ENCODE measurements at regions not wholly inside any gene's neighbourhood (a gene's known extent, or its start where the extent isn't known, plus 50 kb on each side); places are given as distances from the start of the nearest gene placed in this dataset.

DNA sequence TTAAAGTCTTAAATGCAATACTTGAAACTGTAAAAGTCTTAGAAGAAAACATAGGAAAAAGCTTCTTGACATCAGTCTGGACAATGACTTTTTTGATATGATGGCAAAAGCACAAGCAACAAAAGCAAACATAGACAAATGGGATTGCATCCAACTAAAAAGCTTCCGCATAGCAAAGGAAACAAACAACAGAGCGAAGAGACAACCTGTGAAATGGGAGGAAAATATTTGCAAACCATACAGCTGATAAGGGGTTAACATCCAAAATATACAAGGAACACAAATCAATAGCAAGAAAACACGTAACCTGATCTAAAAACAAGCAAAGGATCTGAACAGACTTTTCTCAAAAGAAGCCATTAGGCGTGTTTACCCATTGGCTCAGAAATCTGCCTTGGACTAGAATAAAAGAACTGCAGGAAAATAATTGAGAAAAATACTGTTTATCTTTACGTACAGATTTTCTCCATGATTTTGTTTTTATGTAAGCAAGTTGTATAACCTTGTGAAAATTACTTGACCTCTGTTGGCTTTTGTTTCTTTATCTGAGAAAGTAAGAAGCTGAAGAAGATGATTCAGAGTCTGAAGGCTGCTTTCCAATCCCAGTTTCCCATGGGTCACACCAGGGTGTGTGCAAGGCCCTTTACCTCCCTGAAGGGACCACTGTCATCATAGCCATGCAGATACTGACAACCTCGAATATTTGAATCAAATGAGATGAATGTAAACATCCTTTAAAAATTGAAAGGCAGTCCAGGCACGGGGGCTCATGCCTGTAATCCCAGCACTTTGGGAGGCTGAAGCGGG lies 99.1 kb upstream of the LANCL2 start (continued):
- TF ChIP-seq RAD21 (IDR thresholded peaks at IDR 0.05; ENCODE audit: low read length) = no peak

- DNase-seq = peak; percentile 26
- no peak overlapping the region for H3K4me3 ChIP-seq (ENCODE audit: insufficient read depth, low read depth, low read length)
- no peak overlapping the region for H3K56ac ChIP-seq (ENCODE audit: extremely low read depth, insufficient read depth, low read length)
- H3K4ac ChIP-seq (ENCODE audit: low read depth, low read length) = no peak overlapping the region
- no peak overlapping the region for H4K91ac ChIP-seq (ENCODE audit: insufficient read depth, low read depth, low read length)
- WGBS, 2 experiments (ENCODE audit: extremely low coverage in 2 of 2, insufficient read length in 1 of 2) = 70% methylated on average over 5 of the region's 8 CpGs; no CpG with 5 or more reads in 1 of the 2 experiments
- H4K20me1 ChIP-seq (ENCODE audit: insufficient read depth, low read length) = no peaks in the 10 kb centered on the region
- no peak overlapping the region for H3K14ac ChIP-seq (replicated peaks; ENCODE audit: low read depth, low read length)
- ChIA-PET POLR2A (ENCODE audit: unreplicated experiment) (interaction anchor here (0.6 kb wide), 1 partner anchor 63 kb away, joined by 3 read pairs; no protein-coding TSS in a partner anchor), CTCF (interaction anchor here (0.6 to 1.9 kb wide), 4 partner anchors 16 to 497 kb away, joined by 5 to 12 read pairs (median 8); no protein-coding TSS in a partner anchor)
- H3K4me2 ChIP-seq (ENCODE audit: low read depth, low read length) = no peak overlapping the region
- H3K9ac ChIP-seq (ENCODE audit: low read depth, low read length) = no peak overlapping the region
- peaks cover 2% of the 10 kb centered on the region; the same call in 1 of the 2 replicates for H3K4me1 ChIP-seq (ENCODE audit: control insufficient read depth, insufficient read depth, low read length)
- no TSS peak for BruUV-seq (replicated peaks)
- H3K27ac ChIP-seq (ENCODE audit: insufficient read depth, low read length) = no peak overlapping the region
- H4K5ac ChIP-seq (ENCODE audit: low read depth, low read length) = no peak overlapping the region
- H2BK5ac ChIP-seq (ENCODE audit: low read depth, low read length, poor library complexity, severe bottlenecking) = no peak overlapping the region
- H2BK20ac ChIP-seq (ENCODE audit: low read depth, low read length) = no peak overlapping the region
- H2BK15ac ChIP-seq (ENCODE audit: low read depth, low read length) = no peak overlapping the region
- H2AK5ac ChIP-seq (ENCODE audit: low read depth, low read length) = no peak overlapping the region
- H3K18ac ChIP-seq (ENCODE audit: low read depth, low read length) = no peak overlapping the region
- no peak overlapping the region for H4K8ac ChIP-seq (ENCODE audit: low read depth in 2 of 2, low read length in 2 of 2)
- no peaks in the 10 kb centered on the region for H3K36me3 ChIP-seq (ENCODE audit: control insufficient read depth, insufficient read depth, low read length)
- peaks cover 60% of the 10 kb centered on the region for H3K27me3 ChIP-seq (ENCODE audit: control insufficient read depth, insufficient read depth, low read length)
- no peaks in the 10 kb centered on the region for H3K9me3 ChIP-seq (ENCODE audit: control insufficient read depth, insufficient read depth, low read length)
- in situ Hi-C loops (cut with MboI; ENCODE audit: low sequenced_read_pairs) = loop anchor here (10.0 kb wide), 1 partner anchor 324 kb away; no protein-coding TSS in a partner anchor
- ATAC-seq (ENCODE audit: low read depth) = peak; percentile 66
- no peaks in the 10 kb centered on the region for H3K79me1 ChIP-seq (ENCODE audit: low read depth in 1 of 2, low read length in 2 of 2)
- H3K23ac ChIP-seq (ENCODE audit: low read depth, low read length) = no peak overlapping the region
- H2BK120ac ChIP-seq (ENCODE audit: low read depth, low read length) = no peak overlapping the region
- intact Hi-C loops (cut with micrococcal nuclease) = loop anchor here (1.0 kb wide), 1 partner anchor 498 kb away; no protein-coding TSS in a partner anchor
- no peak overlapping the region for H2AK9ac ChIP-seq (replicated peaks; ENCODE audit: low read depth, low read length, poor library complexity)
- H2AFZ ChIP-seq (replicated peaks; ENCODE audit: low read length, poor library complexity) = peak overlapping the region; percentile 36
- dilution Hi-C loops (cut with HindIII; ENCODE audit: low sequenced_read_pairs, unreplicated experiment) = no loop called here
- H3K9me1 ChIP-seq (ENCODE audit: insufficient read depth, low read length) = no peaks in the 10 kb centered on the region
- peak; percentile 68 for TF ChIP-seq RAD21 (IDR thresholded peaks at IDR 0.05; ENCODE audit: low read length)
- TF ChIP-seq USF2 (IDR thresholded peaks at IDR 0.05; ENCODE audit: low read depth, low read length) = no peak
- TF ChIP-seq RCOR1 (IDR thresholded peaks at IDR 0.05; ENCODE audit: insufficient replicate concordance, low read length) = no peak
- TF ChIP-seq CTCF (conservative IDR thresholded peaks at IDR 0.05; ENCODE audit: low read depth, low read length) = peak; percentile 63
- TF ChIP-seq NFE2L2 (IDR thresholded peaks at IDR 0.05; ENCODE audit: low read depth, low read length) = no peak
- no peak for TF ChIP-seq CHD1 (IDR thresholded peaks at IDR 0.05; ENCODE audit: low read depth, low read length)
- TF ChIP-seq POLR2A (IDR thresholded peaks at IDR 0.05; ENCODE audit: low read depth, low read length) = no peak
- no peak for TF ChIP-seq MXI1 (IDR thresholded peaks at IDR 0.05; ENCODE audit: borderline replicate concordance, low read depth, low read length)
- no peak for TF ChIP-seq CEBPB (IDR thresholded peaks at IDR 0.05; ENCODE audit: low read depth, low read length)
- no peak for TF ChIP-seq MAZ (IDR thresholded peaks at IDR 0.05; ENCODE audit: borderline replicate concordance, low read depth, low read length)
- TF ChIP-seq FOS (IDR thresholded peaks at IDR 0.05; ENCODE audit: low read depth, low read length) = no peak
- TF ChIP-seq MAFK (IDR thresholded peaks at IDR 0.05; ENCODE audit: low read depth, low read length) = no peak
- TF ChIP-seq RFX5 (IDR thresholded peaks at IDR 0.05; ENCODE audit: low read depth, low read length) = no peak
- peak; percentile 62 for TF ChIP-seq SMC3 (IDR thresholded peaks at IDR 0.05; ENCODE audit: low read depth, low read length)
Measured at GRCh38 chr7:55271069-55271626, 94.0 kb upstream of the LANCL2 start.

All from IMR-90 (cell line).